ENCODE measurements at regions not wholly inside any gene's neighbourhood (a gene's known extent, or its start where the extent isn't known, plus 50 kb on each side); places are given as distances from the start of the nearest gene placed in this dataset.

GRCh38 chr4:14910411-14910810 is 91.9 kb upstream of the CPEB2 start:
- no peak for DNase-seq
- 66 to 80% (median 77%) methylated on average over 5 of the region's 5 CpGs for WGBS, 4 donors
- Histone ChIP-seq H3K27ac (no peak overlapping the region), H3K4me3 (no peak overlapping the region), H3K9me3 (replicated peaks in 1 of 3) (no peaks in the 10 kb centered on the region), H3K36me3 (replicated peaks in 1 of 2) (no peaks in the 10 kb centered on the region), H3K27me3 (peaks cover 8% of the 10 kb centered on the region), H3K4me1 (replicated peaks in 1 of 2) (no peaks in the 10 kb centered on the region)
- intact Hi-C loops (cut with DNase I), result no loop called here
- TF ChIP-seq POLR2A (IDR thresholded peaks at IDR 0.05), result no peak
- no peak for TF ChIP-seq CTCF (IDR thresholded peaks at IDR 0.05)

DNA sequence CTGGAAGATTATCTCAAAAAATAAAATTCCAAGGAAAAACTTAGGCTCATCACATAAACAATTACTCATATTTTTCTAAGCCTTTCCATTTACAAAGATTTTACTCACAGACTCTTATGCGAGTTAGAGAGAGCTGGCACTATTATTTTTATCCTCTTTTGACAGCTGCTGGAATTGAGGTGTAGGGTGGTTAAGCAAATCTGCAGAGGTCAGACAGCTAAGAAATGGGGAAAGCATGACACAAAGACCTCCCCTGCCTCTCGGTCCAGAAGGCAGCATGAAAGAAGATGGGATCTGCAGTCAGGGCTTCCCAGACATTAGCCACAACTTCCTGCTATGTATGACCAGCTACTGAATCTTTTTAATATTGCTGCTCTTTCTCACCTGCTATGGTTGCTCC is 89.9 kb upstream of the CPEB2 start:
- TF ChIP-seq POLR2A (IDR thresholded peaks at IDR 0.05) (no peak), CTCF (IDR thresholded peaks at IDR 0.05) (no peak)
- Histone ChIP-seq H3K4me3 (no peak overlapping the region), H3K9me3 (replicated peaks in 1 of 3) (no peaks in the 10 kb centered on the region), H3K27me3 (peaks cover 8% of the 10 kb centered on the region), H3K4me1 (replicated peaks in 1 of 2) (no peaks in the 10 kb centered on the region), H3K27ac (no peak overlapping the region), H3K36me3 (replicated peaks in 1 of 2) (no peaks in the 10 kb centered on the region)
- no peak for DNase-seq
- 61 to 74% (median 68%) methylated on average over 2 of the region's 2 CpGs for WGBS, 4 donors
- intact Hi-C loops (cut with DNase I), result no loop called here

DNA sequence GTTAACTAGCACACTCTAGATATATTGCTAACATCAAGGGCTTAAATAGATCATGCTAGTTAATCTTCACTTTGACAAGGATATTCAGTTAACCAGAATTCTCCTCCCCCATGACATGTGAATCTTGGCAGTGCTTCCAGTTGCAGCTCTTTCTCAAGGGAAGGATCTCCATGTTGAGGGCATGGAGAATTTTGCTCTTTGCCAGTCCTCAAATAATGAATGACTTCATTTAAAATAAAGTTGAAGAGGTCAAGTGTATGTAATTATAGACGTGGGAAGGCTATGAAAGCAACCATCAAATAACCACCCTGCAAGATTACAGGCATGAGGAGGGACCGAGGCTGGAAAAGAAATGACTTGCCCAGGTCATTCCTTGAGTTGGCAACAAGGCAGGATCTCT is 87.3 kb upstream of the CPEB2 start:
- no peak for DNase-seq
- H3K36me3 ChIP-seq (replicated peaks in 1 of 2), result no peaks in the 10 kb centered on the region
- no peaks in the 10 kb centered on the region for H3K4me1 ChIP-seq (replicated peaks in 1 of 2)
- 68 to 73% (median 72%) methylated on average over 2 of the region's 2 CpGs for WGBS, 4 donors
- no peak for TF ChIP-seq CTCF (IDR thresholded peaks at IDR 0.05)
- TF ChIP-seq POLR2A (IDR thresholded peaks at IDR 0.05), result no peak
- H3K4me3 ChIP-seq, result no peak overlapping the region
- no peak overlapping the region for H3K27ac ChIP-seq
- H3K27me3 ChIP-seq, result peaks cover 5% of the 10 kb centered on the region
- intact Hi-C loops (cut with DNase I), result no loop called here
- no peaks in the 10 kb centered on the region for H3K9me3 ChIP-seq (replicated peaks in 1 of 3)

DNA sequence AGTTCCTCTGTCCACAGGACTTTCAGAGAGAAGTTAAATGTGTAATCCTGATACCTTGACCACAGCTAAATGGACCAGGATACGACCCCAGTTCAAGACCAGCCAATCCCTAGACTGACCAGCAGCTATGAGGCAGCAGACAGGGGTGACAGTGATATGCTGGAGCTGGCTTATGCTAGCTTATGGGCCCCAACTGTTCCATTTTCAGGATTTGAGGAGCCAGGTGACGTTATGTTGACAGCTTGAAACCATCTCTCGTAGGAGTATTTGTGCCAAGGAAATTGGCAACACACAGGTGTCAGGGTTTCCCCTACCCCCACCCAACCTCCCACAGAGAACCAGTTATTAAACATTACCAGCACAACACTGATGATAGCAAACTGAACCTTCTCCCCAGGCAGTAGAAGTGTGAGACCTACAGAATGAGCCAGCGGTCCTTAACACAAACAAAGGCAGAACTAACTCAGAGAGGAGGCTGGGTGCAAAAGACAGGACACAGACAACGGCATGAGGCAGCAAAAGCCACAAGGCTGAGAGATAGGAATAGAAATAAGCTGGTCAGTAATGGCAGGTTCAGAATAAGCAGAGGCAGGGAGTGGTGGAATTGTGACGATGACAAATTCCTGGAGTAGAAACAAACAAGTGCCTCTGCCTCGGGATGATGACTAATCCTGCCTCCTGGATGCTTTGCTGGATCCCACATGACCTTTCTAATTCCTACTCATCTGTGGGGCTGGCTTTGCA is 85.6 kb upstream of the CPEB2 start:
- no peaks in the 10 kb centered on the region for H3K4me1 ChIP-seq (replicated peaks in 1 of 2)
- no peaks in the 10 kb centered on the region for H3K27me3 ChIP-seq
- WGBS, 4 donors, result 58 to 71% (median 64%) methylated on average over 7 of the region's 7 CpGs
- DNase-seq, result peak in 6 of 7 donors; percentile 23 to 64 (median 60)
- no peaks in the 10 kb centered on the region for H3K9me3 ChIP-seq (replicated peaks in 1 of 3)
- H3K36me3 ChIP-seq (replicated peaks in 1 of 2), result no peaks in the 10 kb centered on the region
- intact Hi-C loops (cut with DNase I), result no loop called here
- H3K4me3 ChIP-seq, result no peak overlapping the region
- no peak overlapping the region for H3K27ac ChIP-seq
- no peak for TF ChIP-seq POLR2A (IDR thresholded peaks at IDR 0.05)
- TF ChIP-seq CTCF (IDR thresholded peaks at IDR 0.05), result no peak

All from adrenal gland (tissue), 9 donors.